Activated CD4-positive, alpha-beta T cell treated with anti-CD3 and anti-CD28 coated beads, Interleukin-10, Interleukin-2, amounts not matched to agents 100 ng/mL and 50 ng/mL, durations not matched to agents 16 hours and 8 hours (primary cell): ENCODE measurements at regions not wholly inside any gene's neighbourhood (a gene's known extent, or its start where the extent isn't known, plus 50 kb on each side); places are given as distances from the start of the nearest gene placed in this dataset.
A peak's percentile ranks its signal among the peaks of the same experiment; 100 is the strongest.
"Not testable (repeated sequence)": the region's sequence is repeated elsewhere in the genome, so short reads cannot be mapped to it uniquely, and the experiment has no call there.

ENCODE experiments used
- DNase-seq: peaks from one replicate; pipeline ENCODE4 v3.0.0-alpha.2; 2020

GRCh38 chr7:80082213-80082612, 52.4 kb upstream of the GNAI1 start:
- no peak for DNase-seq

GRCh38 chr7:80078886-80079285, 55.7 kb upstream of the GNAI1 start:
- DNase-seq: no peak

- DNase-seq: no peak
Measured at GRCh38 chr7:80078159-80078731, 56.4 kb upstream of the GNAI1 start.

GRCh38 chr7:80070391-80070790, 64.2 kb upstream of the GNAI1 start:
- no peak for DNase-seq

- no peak for DNase-seq
Measured at GRCh38 chr7:80066639-80067038, 68.0 kb upstream of the GNAI1 start.

GRCh38 chr7:80063834-80064233, 70.8 kb upstream of the GNAI1 start:
- DNase-seq: no peak

- DNase-seq: peak; percentile 29
Measured at GRCh38 chr7:80060218-80060806, 74.3 kb upstream of the GNAI1 start.

GRCh38 chr7:80057488-80057887, 77.1 kb upstream of the GNAI1 start:
- peak; percentile 9 for DNase-seq

GRCh38 chr7:80054356-80054755, 80.3 kb upstream of the GNAI1 start:
- no peak for DNase-seq

GRCh38 chr7:80053124-80053523, 81.5 kb upstream of the GNAI1 start:
- DNase-seq: no peak

- no peak for DNase-seq
Measured at GRCh38 chr7:80047856-80048459, 86.7 kb upstream of the GNAI1 start.

- no peak for DNase-seq
Measured at GRCh38 chr7:80047032-80047431, 87.6 kb upstream of the GNAI1 start.

- DNase-seq: no peak
Measured at GRCh38 chr7:80044796-80045195, 89.8 kb upstream of the GNAI1 start.

GRCh38 chr7:80040752-80041151, 93.9 kb upstream of the GNAI1 start:
- DNase-seq: no peak

GRCh38 chr7:80040335-80040734, 94.3 kb upstream of the GNAI1 start:
- no peak for DNase-seq

GRCh38 chr7:80039251-80039884, 95.3 kb upstream of the GNAI1 start:
- no peak for DNase-seq

GRCh38 chr7:80037689-80038088, 96.9 kb upstream of the GNAI1 start:
- no peak for DNase-seq

- DNase-seq: no peak
Measured at GRCh38 chr7:80036107-80036506, 98.5 kb upstream of the GNAI1 start.

- no peak for DNase-seq
Measured at GRCh38 chr7:80028717-80029116, 105.9 kb upstream of the GNAI1 start.

- no peak for DNase-seq
Measured at GRCh38 chr7:80027611-80028173, 106.9 kb upstream of the GNAI1 start.

- DNase-seq: no peak
Measured at GRCh38 chr7:80026766-80027165, 107.9 kb upstream of the GNAI1 start.

- not testable (repeated sequence) for DNase-seq
Measured at GRCh38 chr7:80020277-80020676, 114.4 kb upstream of the GNAI1 start.

GRCh38 chr7:80019809-80020207, 114.8 kb upstream of the GNAI1 start:
- not testable (repeated sequence) for DNase-seq
